NOMO-1 treated with DMSO at 0.1 percent for 48 hours (cell line): ENCODE measurements at regions not wholly inside any gene's neighbourhood (a gene's known extent, or its start where the extent isn't known, plus 50 kb on each side); places are given as distances from the start of the nearest gene placed in this dataset.

Source experiments
- DNase-seq: peaks from one replicate; lab custom pipeline; 2025; ENCODE audit not compliant: unreplicated experiment; lab: John Stamatoyannopoulos, UW

- DNase-seq, result no peak
Observed at GRCh38 chrX:51798701-51799100, 55.5 kb downstream of the GSPT2 start.

GRCh38 chrX:51802917-51803688 lies 59.9 kb downstream of the GSPT2 start:
- peak; percentile 46 for DNase-seq

- no peak for DNase-seq
Observed at GRCh38 chrX:51803833-51804232, 60.6 kb downstream of the GSPT2 start.

GRCh38 chrX:51804741-51805140 lies 61.5 kb downstream of the GSPT2 start:
- DNase-seq, result no peak

GRCh38 chrX:51813886-51814460 lies 70.7 kb downstream of the GSPT2 start:
- no peak for DNase-seq

GRCh38 chrX:51824061-51824460 lies 69.4 kb upstream of the MAGED1 start:
- no peak for DNase-seq

- no peak for DNase-seq
Observed at GRCh38 chrX:51825436-51825835, 68.0 kb upstream of the MAGED1 start.

- no peak for DNase-seq
Observed at GRCh38 chrX:51834076-51834475, 59.3 kb upstream of the MAGED1 start.

GRCh38 chrX:51836823-51837222 lies 56.6 kb upstream of the MAGED1 start:
- DNase-seq, result no peak

- DNase-seq, result no peak
Observed at GRCh38 chrX:51837451-51837850, 56.0 kb upstream of the MAGED1 start.

GRCh38 chrX:51837921-51838320 lies 55.5 kb upstream of the MAGED1 start:
- DNase-seq, result no peak
